GM10266 (cell line): ENCODE measurements at regions not wholly inside any gene's neighbourhood (a gene's known extent, or its start where the extent isn't known, plus 50 kb on each side); places are given as distances from the start of the nearest gene placed in this dataset.
"Not testable (repeated sequence)": the region's sequence is repeated elsewhere in the genome, so short reads cannot be mapped to it uniquely, and the experiment has no call there.

Experiments used
- DNase-seq: peaks from one replicate; pipeline ENCODE4 v3.0.0; 2012; ENCODE audit errors: extremely low spot score
- CTCF ChIP-seq: IDR thresholded peaks from 2 replicates; pipeline ENCODE4 v1.5.1; 2012; ENCODE audit warnings: mild to moderate bottlenecking, low read depth; ENCODE audit not compliant: control insufficient read depth, insufficient read depth; ENCODE audit errors: missing control alignments

- DNase-seq, result no peak
- no peak for TF ChIP-seq CTCF
These were observed 159.8 kb downstream of the DPY19L2 start for GRCh38 chr12:63508543-63508942.

GRCh38 chr12:63499567-63499966 lies 168.7 kb downstream of the DPY19L2 start:
- no peak for TF ChIP-seq CTCF
- no peak for DNase-seq

GRCh38 chr12:63498239-63498638 lies 170.1 kb downstream of the DPY19L2 start:
- TF ChIP-seq CTCF, result no peak
- no peak for DNase-seq

- no peak for DNase-seq
- no peak for TF ChIP-seq CTCF
These were observed 171.6 kb downstream of the DPY19L2 start for GRCh38 chr12:63496654-63497053.

- DNase-seq, result no peak
- no peak for TF ChIP-seq CTCF
These were observed 172.3 kb downstream of the DPY19L2 start for GRCh38 chr12:63495974-63496373.

GRCh38 chr12:63493357-63493756 lies 174.9 kb downstream of the DPY19L2 start:
- DNase-seq, result not testable (repeated sequence)

- DNase-seq, result no peak
- no peak for TF ChIP-seq CTCF
These were observed 188.1 kb downstream of the DPY19L2 start for GRCh38 chr12:63480186-63480585.

GRCh38 chr12:63470161-63470560 lies 198.1 kb downstream of the DPY19L2 start:
- no peak for DNase-seq
- TF ChIP-seq CTCF, result no peak
